HG02642 (cell line): ENCODE measurements at regions not wholly inside any gene's neighbourhood (a gene's known extent, or its start where the extent isn't known, plus 50 kb on each side); places are given as distances from the start of the nearest gene placed in this dataset.

Experiments used
- ATAC-seq: cut with Tn5 transposase; IDR thresholded peaks from one replicate; pipeline ENCODE4 v1.9.1; 2021; ENCODE audit warnings: mild to moderate bottlenecking; ENCODE audit not compliant: unreplicated experiment, poor library complexity

DNA sequence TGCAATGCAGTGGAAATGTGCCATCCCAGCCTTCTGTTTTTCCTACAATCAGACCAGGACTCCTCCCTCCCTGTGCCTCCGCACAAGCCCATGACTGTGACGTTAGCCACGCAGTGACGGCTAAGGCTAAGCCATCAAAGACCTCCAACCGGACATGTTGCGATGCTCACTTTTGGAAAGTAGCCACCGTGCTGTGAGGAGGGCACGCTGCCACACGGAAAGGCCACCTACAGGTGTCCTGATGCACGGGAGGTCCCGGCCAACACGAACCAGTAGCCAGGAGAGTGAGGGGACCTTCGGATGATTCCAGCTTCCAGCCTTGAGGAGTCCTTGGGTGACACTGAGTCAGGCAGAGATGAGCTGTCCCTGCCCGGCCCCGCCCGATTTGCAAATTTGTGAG lies 53.9 kb downstream of the FOXL1 start:
- no peak for ATAC-seq

DNA sequence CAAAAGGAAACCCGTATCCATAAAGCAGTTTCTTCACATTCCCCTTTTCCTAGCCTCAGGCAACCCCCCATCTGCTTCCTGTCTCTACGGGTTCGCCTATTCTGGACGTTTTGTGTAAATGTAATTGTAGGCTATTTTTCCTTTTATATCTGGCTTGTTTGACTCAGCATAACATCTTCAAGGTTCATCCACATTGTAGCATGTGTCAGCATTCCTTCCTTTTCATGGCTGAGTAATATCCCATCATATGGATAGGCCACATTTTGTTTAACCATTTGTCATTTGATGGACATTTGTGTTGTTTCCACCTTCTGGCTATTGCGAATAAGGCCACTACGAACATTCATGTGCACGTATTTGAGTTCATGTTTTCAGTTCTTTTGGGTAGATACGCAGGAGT lies 54.6 kb downstream of the FOXL1 start:
- ATAC-seq, result no peak

DNA sequence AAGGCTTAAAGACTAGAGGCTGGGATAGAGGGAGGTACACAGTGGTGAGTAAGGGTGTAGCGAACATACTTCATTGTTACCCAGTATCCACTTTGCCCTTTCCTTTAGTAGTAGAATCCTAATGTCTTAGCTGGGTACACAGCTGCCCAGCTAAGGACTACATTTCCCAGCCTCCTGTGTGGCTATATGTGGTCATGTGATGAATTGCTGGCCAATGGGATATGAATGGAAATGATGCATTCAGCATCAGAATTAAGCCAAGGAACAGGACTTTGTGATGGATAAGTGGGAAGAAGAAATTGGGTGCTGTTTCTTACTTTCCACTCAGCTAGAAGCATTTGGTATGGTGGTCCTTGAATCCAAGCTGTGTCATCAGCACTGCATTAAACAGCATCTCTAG lies 55.9 kb downstream of the FOXL1 start:
- no peak for ATAC-seq

DNA sequence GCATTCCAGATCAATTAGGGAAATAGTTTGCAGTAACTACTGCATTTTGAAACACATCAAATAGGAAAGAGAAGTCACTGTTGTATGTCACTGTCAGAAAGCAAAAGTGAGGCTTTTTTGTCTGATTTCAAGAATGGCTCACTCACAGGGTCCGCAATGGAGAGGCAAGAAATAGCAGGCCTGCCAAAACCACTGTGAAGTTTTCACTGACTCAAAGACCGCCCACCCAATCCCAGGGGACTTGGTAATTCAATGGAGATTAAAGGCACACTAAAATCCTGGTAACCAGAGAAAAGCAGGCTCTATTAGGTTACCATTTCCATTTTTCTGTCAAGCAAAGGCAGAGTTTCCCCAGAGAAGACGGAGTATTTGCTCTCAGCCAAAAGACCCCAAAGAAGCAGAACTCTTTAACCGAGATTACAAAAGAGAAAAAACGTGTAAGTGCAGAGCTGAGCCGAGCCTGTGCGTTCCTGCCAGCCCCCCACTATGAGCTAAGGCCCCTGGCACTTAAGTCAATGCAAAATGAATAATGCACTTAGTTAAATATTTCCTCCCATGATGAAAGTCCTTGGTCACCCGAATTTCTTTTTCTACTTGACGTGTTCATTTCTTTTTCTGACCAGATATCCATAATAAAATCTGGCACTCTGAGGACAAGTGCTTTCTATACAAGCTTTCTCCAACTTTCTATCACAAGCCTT lies 57.0 kb downstream of the FOXL1 start:
- no peak for ATAC-seq

DNA sequence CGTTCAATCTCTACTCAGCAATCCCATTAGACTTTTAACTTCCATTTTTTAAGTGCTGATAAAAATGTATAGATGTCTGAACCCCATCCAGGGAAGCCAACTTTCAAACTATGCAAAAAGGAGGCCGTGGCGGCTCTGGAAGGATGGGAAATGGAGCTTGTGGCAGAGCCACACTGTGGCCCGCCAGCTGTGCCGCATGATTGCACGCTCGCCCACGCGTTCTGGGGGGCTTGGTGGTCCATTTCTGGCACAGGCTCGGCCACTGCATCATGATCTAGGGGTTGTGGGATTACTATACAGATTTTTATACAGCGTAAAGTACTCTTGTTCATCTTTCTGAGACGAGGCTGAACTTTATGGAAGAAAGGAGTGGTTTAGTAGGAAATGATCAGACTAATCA lies 57.6 kb downstream of the FOXL1 start:
- no peak for ATAC-seq

DNA sequence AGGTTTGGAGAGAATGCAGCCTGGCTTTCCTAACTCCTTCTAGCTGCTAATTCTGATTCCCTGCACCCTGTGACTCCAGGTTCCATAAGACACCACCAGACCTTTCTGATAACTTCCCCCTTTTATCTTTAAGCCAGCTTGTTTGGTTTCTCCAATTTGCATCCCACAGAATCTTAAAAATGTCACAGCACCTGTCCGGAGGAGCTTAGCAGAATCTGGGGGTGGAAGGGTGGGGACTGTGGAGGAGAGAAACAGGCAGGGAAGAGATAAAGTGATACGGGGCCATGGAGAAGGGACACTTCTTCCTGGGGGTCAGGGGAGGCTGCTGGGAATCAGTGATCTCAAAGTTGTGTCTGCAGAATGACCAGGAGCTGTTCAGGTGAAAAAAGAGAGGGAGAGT lies 59.4 kb downstream of the FOXL1 start:
- ATAC-seq, result no peak

DNA sequence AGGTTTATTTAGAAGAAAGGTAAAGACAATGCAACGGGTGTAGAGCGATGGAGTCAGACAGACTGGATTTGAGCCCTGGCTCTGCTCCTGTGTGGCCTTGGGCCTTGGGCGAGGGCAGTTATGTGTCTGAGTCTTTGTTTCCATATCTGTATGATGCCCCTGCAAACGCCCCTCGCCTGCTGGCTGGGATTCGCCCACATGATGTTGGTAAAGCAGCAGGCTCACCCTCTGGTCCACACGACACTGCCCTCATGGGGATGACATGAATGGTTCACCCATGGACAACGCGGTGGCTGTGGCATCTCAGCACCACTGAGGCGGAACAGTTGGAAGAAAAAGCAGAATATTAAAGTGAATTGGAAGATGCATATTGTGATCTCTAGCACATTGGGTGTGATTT lies 60.3 kb downstream of the FOXL1 start:
- no peak for ATAC-seq

DNA sequence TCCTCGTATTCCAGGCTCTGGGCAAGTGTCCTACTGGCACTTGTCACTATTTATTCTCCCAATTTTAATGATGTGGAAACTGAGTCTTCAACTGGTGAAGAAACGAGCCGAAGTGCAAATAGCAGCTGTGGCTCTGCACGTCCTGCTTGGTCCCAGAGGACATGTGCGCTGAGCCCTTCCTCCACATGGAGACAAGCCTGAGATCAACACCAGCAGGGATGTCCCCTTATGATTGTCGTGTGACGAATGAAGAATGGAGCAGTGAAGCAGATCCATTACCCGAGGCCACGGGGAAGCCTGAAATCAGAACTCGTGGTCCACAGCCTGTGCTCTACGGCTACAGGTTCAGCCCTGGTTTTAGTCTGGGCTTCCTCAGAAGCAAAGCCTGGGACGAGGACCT lies 61.0 kb downstream of the FOXL1 start:
- no peak for ATAC-seq

DNA sequence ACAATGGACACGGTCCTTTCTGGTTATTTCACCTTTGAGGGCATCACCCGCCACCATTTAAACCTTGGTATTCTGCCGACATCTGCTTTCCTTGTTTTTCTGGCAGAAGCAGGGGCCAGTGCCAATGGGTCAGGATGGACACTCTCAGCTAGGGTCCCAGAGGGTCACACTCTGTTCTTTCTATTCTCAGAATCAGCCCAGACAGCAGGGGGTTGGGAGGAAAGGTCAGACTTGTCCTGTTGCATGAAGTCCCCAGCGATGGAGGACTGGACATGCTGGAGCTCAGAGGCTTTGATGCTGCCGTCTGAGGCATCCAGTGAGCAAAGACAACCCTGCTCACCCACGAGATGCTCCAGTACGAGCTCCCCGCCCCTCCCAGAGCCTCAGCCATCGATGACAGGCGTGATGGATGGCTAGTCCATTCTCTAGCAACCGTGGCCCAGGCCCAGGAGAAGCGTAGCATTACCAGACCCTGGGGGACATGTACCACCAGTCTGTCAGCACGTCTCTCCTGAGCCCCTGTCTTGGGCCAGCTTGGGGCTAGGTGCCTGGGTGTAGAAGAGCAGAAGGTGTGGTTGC lies 62.0 kb downstream of the FOXL1 start:
- no peak for ATAC-seq

DNA sequence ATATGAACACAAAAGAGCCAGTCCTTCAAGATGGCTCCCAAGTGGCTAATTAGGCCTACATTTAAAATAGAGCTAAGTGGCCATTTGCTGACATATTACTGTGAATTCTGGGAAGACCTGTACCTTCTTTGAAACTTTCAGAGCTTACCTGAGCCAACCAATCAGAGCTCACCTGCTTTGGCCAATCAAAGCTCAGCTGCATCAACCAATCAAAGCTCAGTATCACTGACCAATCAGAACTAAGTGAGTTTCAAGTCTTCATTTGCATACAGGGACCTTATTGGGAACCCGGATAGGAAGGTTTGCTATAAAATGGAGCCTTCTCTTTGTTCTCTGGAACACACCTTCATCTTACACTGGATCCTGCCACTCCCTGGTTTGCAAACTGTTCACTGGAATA lies 63.7 kb downstream of the FOXL1 start:
- ATAC-seq, result no peak

DNA sequence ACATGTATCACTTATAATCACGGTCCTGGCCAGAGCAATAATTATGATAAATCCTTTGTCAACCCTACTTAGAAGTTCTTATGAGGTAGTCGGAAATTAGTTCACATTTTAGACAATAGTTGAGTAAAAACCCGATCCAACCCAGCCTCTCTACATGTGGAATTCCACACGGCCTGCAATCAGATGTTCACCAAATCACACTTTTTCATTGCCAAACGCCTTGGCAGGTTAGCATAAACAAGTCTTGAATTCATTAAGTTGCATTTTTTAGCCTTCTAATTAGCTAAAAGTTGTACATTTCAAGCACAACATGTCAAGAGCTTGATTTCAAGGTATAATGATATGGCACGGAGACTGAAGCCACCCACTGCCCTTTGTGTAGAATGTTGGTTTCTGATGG lies 65.3 kb downstream of the FOXL1 start:
- no peak for ATAC-seq

DNA sequence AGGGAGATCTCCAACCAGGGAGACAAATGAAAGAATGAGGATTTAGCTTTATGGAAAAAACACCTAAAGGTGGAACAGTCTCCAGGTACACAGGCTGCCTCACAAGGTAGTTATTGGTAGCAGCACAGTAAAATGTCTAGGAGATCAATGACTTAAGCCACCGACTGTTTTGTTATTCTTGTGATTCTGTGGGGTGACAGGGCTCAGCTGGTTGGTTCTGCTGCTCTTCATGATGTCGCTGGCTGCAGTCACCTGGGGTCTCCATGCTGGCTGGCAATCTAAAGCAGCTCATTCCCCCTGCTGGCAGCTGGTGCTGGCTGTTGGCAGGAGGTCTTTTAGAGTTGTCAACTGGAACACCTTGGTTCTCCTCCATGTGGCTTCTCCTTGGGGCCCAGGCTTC lies 69.2 kb downstream of the FOXL1 start:
- ATAC-seq, result no peak

DNA sequence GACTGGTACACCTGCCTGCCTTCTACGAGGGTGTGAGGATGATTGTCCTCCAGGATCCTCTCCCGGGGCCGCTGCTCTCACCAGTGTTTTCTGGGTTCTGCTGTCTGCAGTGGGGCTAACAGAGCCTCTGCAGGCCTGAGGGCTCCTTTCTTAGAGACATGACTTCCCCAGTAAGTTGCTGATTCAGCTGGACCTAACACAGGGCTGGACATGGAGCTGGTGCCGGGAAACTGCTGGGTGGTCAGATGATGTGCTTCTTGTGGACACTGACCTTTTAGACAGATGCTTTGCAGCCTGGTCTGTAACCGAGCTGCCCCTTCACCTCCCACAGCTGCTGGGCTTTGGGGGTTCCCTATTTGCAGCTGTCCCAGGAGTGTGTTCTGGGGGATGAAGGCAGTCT lies 71.5 kb downstream of the FOXL1 start:
- no peak for ATAC-seq

DNA sequence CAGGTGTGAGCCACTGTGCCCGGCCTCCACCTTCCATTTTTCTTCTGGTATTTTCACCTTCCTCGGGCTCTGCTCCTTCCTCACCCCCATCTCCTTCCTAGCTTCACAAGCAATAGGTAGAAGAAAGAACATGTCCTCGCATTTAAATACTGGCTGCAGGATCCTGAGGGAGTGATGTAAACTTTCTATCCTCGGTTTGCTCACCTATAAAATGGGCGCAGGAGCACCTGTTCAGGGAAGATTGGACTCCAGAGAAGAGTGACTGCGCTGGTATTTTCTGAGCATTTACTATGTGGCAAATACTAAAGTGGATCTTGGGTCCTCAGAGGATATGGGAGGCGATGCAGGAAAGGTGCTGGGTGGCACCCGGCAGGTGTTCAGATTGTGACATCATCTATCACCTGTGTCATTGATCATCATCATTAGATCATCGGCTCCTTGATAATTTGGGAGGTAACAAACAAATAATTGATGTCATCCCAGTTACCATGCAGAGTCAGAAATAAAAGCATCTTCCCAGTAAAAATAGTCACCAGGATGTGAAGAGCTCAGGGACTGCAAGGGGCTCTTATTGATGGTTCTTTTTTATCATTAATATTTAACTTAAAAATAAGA lies 72.8 kb downstream of the FOXL1 start:
- ATAC-seq, result no peak

DNA sequence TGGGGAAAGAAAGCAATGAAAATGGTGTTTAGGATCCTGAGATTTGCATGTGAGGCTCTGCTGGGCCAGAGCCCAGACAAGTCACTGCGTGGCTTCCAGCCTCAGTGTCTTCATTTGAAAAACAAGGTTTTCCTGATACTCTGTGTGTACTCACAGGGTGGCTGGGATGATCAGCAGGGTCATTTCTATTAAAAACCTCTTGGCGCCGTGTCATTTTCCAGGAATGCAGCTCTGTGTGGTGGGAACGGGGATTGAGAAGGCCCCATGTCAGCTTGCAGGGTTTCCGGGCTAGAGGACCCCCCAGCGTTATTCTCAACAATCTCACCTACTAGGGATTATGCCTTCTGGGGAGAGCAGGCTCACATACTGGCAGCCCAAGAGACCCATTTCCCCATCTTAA lies 73.5 kb downstream of the FOXL1 start:
- ATAC-seq, result no peak

DNA sequence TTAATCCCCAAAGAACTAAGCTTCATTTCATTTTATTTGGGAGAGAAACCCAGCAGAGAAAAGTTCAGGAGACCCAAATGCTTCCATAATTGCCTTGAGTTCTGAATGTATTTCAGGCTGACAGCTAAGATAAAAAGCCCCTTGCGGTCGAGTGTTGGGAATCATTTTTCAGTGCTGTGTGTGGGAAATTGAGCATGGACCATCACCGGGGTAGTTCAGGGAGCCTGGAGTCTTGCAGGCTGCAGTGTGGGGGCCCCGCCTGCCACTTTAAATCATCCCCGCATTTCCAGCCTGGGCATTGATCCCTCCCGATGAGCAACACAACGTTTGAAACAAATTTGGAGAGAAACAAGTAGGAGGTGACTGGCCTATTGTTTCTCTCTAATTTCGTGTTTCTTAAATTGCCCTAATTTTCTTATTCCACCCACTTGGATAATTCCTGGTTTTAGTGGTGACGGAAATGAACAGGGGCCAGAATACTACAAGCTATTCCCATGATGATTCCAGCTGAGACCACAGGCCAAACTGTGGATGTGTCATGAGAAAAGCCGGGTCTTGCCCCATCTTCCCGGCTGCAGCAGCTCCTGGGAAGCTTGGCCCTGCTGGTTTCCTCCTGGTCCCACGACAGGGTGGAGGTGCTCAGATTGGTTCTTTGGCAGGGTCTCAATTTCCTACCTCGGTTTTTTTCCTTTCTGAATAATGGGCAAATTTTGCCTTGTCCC lies 75.1 kb downstream of the FOXL1 start:
- no peak for ATAC-seq

DNA sequence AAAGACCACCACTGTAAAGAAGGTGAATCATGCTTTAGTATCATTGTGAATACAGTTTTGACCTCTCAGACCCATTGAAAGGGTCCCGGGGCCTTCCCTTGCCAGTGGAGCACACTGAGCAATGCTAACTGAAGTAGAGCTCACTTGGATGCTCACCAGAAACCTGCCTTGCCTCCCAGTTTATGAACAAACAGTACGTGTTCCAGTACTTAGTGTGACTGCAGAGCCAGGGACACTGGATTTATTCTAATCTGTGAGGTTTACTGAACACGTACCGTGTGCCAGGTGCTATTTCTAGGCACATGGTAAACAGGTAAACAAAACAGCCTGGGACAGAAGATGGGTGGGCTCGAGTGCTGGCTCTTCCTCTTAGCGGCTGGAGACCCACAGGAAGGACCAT lies 79.6 kb downstream of the FOXL1 start:
- no peak for ATAC-seq

DNA sequence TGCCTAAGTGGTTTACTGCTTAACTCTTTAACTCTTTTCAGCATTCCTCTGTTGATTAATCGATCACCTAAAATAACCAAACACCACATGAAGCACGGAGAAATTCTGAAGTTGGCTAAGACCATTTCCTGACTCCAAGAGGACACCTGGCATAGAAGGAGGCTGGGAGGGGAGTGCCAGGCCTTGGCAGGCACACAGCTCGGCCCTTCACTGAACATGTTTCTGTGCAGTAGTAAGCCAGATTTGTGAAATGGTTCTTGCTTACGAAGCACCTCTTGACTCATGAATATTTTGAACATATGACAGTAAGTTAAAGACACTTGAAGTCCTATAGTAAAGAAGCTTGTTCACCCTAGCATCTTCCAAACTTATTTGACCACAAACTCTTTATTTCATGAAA lies 82.3 kb downstream of the FOXL1 start:
- ATAC-seq, result no peak

DNA sequence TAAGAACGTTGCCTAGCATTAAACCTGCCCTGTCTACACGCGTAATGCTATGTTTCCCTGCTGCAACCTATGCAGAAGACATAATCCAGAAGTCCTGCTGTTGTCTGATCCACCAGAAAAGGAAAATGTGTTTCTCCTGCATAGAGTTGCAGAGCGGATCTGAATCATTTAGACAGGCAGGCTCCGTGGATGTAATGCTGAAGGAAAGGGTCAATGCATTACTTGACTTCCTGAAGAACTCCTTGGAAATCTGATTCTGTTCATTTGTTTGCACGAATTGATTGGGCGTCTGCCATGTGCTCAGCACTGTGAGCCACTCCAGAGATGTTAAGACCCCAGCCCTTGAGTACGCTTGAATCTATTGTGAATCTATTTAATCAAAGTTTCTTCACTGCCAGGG lies 83.4 kb downstream of the FOXL1 start:
- no peak for ATAC-seq

DNA sequence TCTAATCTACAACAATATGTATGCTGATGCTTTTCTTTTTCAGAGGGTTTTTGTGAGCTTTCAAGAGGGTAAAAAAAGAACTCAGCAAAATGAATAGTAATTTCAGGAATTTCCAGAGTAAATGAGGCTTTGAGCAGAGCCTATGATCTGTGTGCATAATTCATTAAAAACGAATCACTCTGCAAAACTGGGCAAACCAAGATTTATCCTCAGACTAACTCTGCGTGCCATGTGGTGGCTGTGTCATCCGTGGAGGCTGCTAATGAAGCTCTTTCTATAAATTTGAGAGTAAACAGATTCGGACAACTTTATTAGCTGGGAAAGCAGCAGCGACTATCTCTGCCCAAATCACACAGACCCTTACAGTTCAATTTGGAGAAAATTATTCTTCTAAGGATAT lies 83.8 kb downstream of the FOXL1 start:
- ATAC-seq, result no peak

DNA sequence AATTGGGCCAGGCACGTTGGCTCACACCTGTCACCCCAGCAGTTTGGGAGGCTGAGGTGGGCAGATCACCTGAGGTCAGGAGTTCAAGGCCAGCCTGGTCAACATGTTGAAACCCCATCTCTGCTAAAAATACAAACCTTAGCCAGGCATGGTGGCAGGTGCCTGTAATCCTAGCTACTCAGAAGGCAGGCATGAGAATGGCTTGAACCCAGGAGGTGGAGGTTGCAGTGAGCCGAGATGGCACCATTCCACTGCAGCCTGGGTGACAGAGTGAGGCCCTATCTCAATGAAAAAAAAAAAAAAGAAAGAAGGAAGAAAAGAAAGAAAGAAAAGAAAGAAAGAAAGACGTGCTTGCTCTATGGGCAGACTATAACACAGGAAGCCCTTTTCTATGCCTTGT lies 84.4 kb downstream of the FOXL1 start:
- no peak for ATAC-seq
